IPS DF 19.7 (cell line): ENCODE measurements at regions not wholly inside any gene's neighbourhood (a gene's known extent, or its start where the extent isn't known, plus 50 kb on each side); places are given as distances from the start of the nearest gene placed in this dataset.
"Not testable (repeated sequence)": the region's sequence is repeated elsewhere in the genome, so short reads cannot be mapped to it uniquely, and the experiment has no call there.

Experiments used
- DNase-seq: peaks from one replicate; pipeline ENCODE4 v3.0.0-alpha.2; 2013; ENCODE audit warnings: low read depth, low spot score

DNA sequence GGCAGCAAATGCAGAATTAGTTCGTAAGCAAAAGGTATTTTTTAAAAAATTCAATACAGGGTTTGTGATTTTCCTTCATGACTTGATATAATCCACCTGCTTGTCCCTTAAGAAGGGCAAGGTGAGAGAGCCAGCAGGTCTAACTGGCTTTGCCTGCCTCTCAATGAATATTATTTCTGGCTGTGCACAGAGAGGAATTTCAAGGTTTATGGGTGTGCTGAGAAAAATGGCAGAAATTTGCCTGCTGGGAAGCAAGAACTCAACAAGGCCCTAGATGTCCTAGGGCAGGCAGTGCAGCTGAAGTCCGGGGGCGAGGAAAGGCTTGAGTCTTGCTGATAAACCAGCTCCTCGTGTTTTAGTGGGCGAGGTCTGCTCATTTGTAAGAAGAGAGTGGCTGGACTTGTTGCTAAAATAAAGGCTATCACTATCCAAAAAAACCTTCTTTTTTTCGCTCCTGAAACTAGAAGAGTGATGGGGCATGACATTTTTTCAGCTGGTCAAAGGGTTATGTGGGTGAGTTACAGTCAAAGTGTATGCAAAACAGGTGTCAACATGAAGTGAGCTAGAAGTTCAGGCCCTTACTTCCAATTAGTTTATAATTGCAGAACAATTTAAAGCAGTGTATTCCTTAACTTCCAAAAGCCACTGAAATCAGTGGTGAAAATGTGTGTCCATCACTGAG is 385.8 kb upstream of the KLF6 start:
- no peak for DNase-seq

DNA sequence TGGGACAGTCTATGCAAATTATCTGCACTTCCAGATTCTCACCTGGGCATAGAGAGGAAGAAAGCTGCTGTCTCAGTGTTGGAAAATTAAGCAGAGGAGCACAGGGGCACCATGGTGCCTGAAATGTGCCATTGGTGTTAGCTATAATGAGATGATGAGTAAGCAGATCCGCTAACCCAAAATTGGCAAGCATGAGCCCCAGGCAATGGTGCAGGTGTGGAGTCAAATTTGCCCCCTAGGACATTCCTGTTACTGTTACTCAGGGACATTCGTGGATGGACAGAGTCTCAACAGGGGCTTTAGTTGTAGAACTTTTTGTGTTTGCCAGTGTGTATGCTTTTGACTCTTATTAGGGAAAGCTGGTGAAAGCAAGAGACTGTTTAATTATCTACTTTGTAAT is 385.2 kb upstream of the KLF6 start:
- no peak for DNase-seq

- no peak for DNase-seq
Measured at GRCh38 chr10:4169448-4169847, 384.4 kb upstream of the KLF6 start.

DNA sequence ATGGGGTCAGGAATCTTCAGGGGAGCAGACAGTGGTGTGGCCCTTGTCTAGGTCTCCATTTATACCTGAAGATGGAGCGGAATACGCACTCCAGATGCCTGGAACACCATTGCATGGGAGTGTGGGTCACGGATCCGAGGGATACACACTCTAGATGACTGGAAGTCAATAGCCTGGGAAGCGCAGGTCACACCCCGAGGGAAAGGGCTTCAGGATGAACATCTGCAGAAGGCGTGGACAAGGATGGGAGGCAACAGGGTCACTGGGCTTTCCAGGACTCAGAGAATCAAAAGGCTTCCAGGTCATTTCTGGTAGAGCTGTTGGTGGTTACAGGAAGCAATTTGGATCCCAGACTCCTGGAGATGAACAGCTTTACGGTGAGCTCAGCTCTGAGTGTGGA is 382.2 kb upstream of the KLF6 start:
- no peak for DNase-seq

- DNase-seq = no peak
Measured at GRCh38 chr10:4162571-4163286, 377.7 kb upstream of the KLF6 start.

DNA sequence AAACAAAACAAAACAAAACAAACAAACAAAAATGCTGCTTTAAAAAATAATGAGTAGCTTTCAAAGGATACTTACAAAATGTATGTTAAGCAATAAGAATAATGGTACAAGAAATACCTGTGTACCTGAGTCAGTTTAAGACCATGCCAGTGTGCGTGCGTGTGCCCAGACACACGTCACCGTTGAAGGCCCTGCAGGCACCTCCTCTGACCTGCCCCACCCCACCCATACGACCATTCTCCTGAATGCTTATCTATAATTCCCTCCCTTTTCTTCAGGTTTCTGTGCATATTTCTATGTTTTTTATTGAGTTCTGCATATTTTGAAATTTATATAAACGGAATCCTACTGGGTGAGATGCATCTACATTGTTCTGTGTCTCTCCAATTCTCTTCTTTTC is 374.2 kb upstream of the KLF6 start:
- no peak for DNase-seq

- DNase-seq = no peak
Measured at GRCh38 chr10:4154191-4154715, 369.2 kb upstream of the KLF6 start.

DNA sequence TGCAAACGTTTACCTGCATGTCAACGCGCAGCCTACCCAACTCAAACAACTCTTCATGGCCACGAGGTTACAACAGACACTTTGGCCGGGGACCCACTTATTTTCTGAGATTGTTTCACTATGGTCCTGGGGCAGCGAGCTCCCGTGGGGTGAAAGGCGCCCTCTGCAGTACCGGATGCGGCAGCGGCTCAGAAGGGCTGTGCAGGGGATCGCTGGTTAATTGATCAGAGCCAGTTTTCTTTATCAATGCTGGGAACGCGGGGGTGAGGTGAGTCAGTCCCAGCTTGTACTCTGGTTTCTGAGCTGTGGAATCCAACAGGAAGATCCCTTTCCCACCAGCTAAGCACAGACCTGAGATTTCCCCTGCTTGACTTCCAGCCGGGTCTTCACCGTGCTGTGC is 366.5 kb upstream of the KLF6 start:
- DNase-seq = peak; percentile 30

DNA sequence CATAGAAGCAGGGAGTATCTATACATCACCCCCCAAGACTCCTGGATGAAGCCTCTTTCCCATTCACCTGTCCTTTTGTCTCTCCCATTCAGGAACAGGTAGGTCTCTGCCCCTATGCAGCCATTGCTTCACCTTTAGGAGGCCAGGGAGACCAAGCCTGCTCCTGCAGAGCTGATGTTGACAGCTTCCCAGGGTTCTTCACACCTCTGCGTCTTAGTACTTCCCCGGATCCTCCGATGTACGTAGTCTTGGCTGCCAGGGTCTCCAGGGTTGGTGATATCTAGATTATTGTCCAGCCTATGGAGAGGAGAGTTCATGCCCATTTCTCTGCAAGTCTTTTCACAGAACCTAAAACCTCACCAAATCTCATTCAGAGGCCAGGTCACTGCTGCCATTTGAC is 365.7 kb upstream of the KLF6 start:
- DNase-seq = no peak

- not testable (repeated sequence) for DNase-seq
Measured at GRCh38 chr10:4149460-4149859, 364.5 kb upstream of the KLF6 start.

DNA sequence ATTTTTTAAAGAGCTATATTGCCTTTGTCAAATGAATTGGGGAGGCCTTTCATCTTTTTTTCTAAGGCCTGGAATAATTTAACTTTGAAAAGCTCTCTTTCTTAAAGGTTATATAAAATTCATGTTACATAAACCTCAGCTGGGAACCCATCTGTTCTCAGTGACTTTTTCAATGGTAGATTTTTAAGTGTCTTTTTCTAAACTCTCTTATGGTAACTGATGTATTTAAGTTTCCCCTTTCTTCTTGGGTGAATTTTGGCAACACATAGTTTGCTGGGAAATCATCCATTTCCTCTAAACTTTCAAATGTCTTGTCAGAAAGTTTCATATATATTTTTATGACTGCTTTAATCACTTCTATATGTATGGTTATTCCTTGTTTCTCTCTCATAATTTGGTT is 362.2 kb upstream of the KLF6 start:
- no peak for DNase-seq

DNA sequence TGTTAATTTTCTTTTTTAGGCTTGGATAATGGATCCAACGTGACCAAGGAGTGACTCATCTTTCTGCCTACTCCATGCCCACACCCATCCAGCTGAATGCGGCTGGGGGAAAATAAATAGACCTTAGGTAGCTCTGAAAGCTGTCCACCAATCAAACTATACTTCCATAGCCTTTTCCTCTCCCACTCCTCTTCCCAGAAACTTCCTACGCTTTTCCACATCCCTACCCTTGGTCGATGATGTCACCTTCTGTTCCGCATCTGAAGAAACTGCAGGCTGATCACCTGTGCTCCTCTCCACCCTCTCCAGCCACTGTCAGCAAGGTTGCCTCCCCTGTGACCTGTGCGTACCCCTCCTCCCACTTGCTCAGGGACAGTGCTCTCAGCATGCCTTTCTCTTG is 359.8 kb upstream of the KLF6 start:
- DNase-seq = no peak

DNA sequence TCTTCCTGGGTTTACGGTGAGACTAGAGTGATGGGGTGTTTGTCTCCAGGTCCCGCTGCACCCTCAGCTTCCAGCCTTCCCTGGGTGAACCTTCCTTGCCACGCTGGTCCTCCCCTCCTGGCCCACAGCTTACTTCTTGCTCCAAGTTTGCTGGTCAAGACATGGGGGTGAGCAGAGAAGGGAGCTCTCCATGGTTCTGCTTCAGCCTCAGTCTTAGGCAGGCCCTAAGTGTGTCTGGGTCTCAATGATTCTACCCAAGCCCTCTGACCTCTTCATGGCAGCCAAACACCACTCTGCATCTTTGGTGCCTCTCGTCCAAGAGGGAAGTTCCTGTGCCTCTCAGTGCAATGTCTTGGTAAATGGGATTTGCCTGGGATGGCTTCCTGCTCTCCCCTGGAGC is 356.5 kb upstream of the KLF6 start:
- no peak for DNase-seq

DNA sequence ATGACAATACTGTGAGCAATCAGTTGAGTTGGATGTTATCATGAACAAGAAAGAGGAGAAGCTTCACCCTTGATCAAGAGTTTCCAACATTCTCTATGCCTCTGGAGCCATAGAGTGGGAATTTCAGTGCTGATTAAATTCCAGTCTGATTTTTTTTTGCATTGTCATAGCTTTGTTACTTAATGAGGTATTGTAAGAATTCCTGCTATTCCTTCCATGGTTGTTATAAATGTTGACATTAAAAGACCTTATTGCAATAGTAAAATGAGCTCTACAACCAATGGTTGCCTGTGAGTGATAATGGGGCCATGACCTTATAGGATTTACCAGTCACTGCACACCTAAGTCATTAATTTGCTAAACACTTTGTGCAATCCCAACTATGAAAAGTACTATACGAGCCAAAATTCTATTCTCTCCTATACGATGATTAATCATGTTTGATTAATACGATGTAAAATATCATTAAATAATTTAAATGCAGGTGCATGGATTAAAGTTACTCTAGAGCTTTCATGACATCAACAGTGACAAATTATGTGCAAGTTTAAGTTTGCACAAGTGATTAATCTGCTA is 353.2 kb upstream of the KLF6 start:
- no peak for DNase-seq

DNA sequence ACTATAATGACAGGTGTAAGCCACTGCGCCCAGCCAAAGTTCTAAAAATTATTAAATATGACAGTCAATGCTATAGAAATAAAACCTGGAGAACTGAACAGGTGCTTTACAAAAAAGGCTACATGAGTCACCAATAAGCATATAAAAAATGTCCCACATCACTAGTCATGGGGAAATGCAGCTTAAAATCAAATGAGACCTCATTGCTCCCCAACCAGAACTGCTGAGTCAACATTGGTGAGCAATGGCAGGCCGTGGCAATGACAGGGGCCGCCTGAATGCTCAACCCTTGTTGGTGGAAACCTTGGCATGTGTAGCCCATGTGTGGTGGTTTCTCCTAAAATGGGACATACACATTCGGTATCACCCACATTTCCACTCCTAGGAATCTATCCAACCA is 352.3 kb upstream of the KLF6 start:
- no peak for DNase-seq

GRCh38 chr10:4136121-4136520 is 351.1 kb upstream of the KLF6 start:
- DNase-seq = no peak

- DNase-seq = no peak
Measured at GRCh38 chr10:4132216-4132556, 347.2 kb upstream of the KLF6 start.

- DNase-seq = no peak
Measured at GRCh38 chr10:4131407-4132215, 346.6 kb upstream of the KLF6 start.

- no peak for DNase-seq
Measured at GRCh38 chr10:4130685-4131084, 345.7 kb upstream of the KLF6 start.

DNA sequence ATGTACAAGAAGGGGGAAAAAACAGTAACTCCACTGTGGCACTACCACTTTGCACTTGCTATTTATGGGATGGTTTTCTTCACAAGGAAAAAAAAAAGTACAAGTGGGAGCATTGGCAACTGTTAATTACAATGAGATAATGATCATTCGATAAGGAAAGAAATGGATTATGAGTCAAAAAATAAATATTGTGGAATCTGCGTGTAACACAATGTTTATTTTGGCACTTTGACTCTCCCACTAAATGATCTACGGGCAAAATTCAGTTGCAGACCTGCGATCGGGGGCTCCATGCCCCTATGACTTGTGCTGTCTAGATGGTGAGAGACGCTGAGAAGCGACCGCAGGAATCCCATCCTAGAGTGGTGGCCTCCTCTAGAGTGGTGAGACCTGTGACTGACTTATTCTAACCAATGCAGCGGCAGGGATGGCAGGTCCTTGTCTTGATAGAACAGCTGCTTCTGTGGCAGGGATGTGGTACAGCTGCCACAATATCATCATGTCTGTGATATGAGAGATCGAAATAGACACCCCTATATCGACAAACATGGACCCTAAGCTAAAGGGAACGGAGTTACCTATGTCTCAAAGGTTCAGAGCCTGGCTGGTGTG is 345.0 kb upstream of the KLF6 start:
- DNase-seq = no peak

GRCh38 chr10:4127518-4128315 is 342.7 kb upstream of the KLF6 start:
- peak; percentile 20 for DNase-seq
